Heart left ventricle (tissue), 16 donors: ENCODE measurements at regions not wholly inside any gene's neighbourhood (a gene's known extent, or its start where the extent isn't known, plus 50 kb on each side); places are given as distances from the start of the nearest gene placed in this dataset.

Experiments
- ATAC-seq, 4 donors: fragments of 200-7000 bp; cut with Tn5 transposase; one replicate each; pipeline ENCODE4 v1.9.1; 2020 to 2022; ENCODE audit warnings: moderate library complexity in 4 of 4, mild to moderate bottlenecking in 3 of 4, moderate number of reproducible peaks in 1 of 4
- DNase-seq, 5 donors: peaks; one replicate each; pipeline ENCODE4 v3.0.0-alpha.2; 2020
- H3K27ac ChIP-seq, 12 donors: fragments of 200-600 bp; sonication (generic) in 4 of 12; one replicate each; pipeline versions ENCODE4 v1.5.0 to v1.8.0; 2016 to 2022; ENCODE audit warnings: mild to moderate bottlenecking in 2 of 12
- H3K27me3 ChIP-seq, 9 donors: fragments of 200-600 bp; sonication (generic) in 2 of 9; one replicate each; pipeline versions ENCODE4 v1.5.1 to v1.8.0; 2016 to 2022; ENCODE audit warnings: mild to moderate bottlenecking in 3 of 9
- H3K36me3 ChIP-seq, 9 donors: fragments of 200-600 bp; sonication (generic) in 2 of 9; one replicate each; pipeline versions ENCODE4 v1.5.0 to v1.8.0; 2018 to 2022; ENCODE audit warnings: mild to moderate bottlenecking in 2 of 9
- H3K4me1 ChIP-seq, 12 donors: fragments of 200-600 bp; sonication (generic) in 4 of 12; one replicate each; pipeline versions ENCODE4 v1.5.0 to v1.8.0; 2016 to 2022; ENCODE audit warnings: mild to moderate bottlenecking in 3 of 12
- H3K4me3 ChIP-seq, 12 donors: fragments of 200-600 bp; sonication (generic) in 4 of 12; one replicate each; pipeline versions ENCODE4 v1.5.0 to v1.8.0; 2017 to 2022; ENCODE audit warnings: mild to moderate bottlenecking in 9 of 12, moderate library complexity in 4 of 12
- H3K9me3 ChIP-seq, 12 donors: fragments of 200-600 bp; sonication (generic) in 4 of 12; one replicate each; pipeline versions ENCODE4 v1.5.0 to v1.8.0; 2016 to 2022; ENCODE audit warnings: mild to moderate bottlenecking in 1 of 12
- POLR2A ChIP-seq, 2 donors: fragments of 450-650 bp; IDR thresholded peaks; one replicate each; pipeline ENCODE4 v1.6.1; 2017; ENCODE audit warnings: antibody characterized with exemption in 2 of 2, mild to moderate bottlenecking in 2 of 2, moderate library complexity in 2 of 2
- WGBS, 4 donors: extraction: QIAGEN DNeasy Blood & Tissue Kit in 2 of 4; methylation state at CpG; one replicate each; pipeline versions ENCODE4 v1.1.5 to v1.1.7; 2013 to 2018; 5-methylcytosine and 5-hydroxymethylcytosine counted together
- intact Hi-C, 10 donors: fragments of 100-400 bp; cut with DNase I; formaldehyde crosslinking; loops; one replicate each; pipeline versions ENCODE4 v1.11.1 to v1.14.2; 2022
- TF ChIP-seq, protein P1 (sequence below), 12 donors: fragments of 200-600 bp; sonication (generic) in 4 of 12; IDR thresholded peaks; one replicate each; pipeline versions ENCODE4 v1.5.0 to v1.8.0; 2018 to 2022; ENCODE audit warnings: antibody characterized with exemption in 12 of 12, mild to moderate bottlenecking in 5 of 12
- donor health status: ischemic (EF 13 %, LVEDD 7.1; RV severe dilation, severe dysfunction).
- donor health status: healthy with polysubstance abuse.
- donor health status: DM: no; HTN: yes; CAD: no.
- donor health status: DM: no; HTN: no; CAD: no.
- donor health status: ischemic (EF 25% LVEDD 6.9; RV normal size, moderate dysfunction).
- donor health status: ischemic (EF 25% LVEDD 5.7; RV mildly dilated, moderate dysfunction).
- donor health status: healthy.
- donor health status: DM: yes; HTN: yes; CAD: no.
- donor health status: ischemic (EF 35%, LVEDD 5.7; RV mildly dilated, moderate dysfunction).
- donor health status: nonischemic (EF 11% LVEDD 7.7; RV severe dilation, severe dysfunction).
- donor health status: DM: yes; HTN: yes; CAD: no.
- donor health status: PGD.
- donor health status: ischemic (EF 29% LVEDD 5.4; RV normal size, mild dysfunction).
- donor health status: nonischemic (EF 23%, LVEDD 6.1; RV moderate dilation, normal function).

DNA sequence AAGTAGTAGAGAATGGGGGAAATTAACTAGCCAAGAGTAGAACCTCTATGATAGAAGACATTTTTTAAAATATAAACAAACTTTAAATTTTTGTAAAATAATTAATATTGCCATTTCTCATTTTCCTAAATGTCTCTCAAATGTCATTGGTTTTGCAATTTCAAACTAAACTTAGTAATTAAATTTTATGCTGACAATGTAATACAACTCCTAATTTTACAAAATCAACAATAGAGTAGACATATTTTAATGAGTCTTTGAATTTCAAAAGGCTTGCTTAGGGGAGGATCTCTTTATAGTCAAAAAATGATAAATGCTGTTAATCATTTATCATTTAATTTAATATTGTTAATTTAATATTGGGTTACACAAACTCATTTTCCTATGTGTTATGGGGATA is 81.8 kb downstream of the ZWINT start:
- Histone ChIP-seq H3K27me3 (no peaks in the 10 kb centered on the region), H3K4me3 (no peak overlapping the region), H3K9me3 (no peaks in the 10 kb centered on the region), H3K27ac (no peak overlapping the region), H3K4me1 (no peaks in the 10 kb centered on the region), H3K36me3 (no peaks in the 10 kb centered on the region)
- intact Hi-C loops, result no loop called here
- no peak for TF ChIP-seq POLR2A (IDR thresholded peaks at IDR 0.05)
- TF ChIP-seq, protein P1, sequence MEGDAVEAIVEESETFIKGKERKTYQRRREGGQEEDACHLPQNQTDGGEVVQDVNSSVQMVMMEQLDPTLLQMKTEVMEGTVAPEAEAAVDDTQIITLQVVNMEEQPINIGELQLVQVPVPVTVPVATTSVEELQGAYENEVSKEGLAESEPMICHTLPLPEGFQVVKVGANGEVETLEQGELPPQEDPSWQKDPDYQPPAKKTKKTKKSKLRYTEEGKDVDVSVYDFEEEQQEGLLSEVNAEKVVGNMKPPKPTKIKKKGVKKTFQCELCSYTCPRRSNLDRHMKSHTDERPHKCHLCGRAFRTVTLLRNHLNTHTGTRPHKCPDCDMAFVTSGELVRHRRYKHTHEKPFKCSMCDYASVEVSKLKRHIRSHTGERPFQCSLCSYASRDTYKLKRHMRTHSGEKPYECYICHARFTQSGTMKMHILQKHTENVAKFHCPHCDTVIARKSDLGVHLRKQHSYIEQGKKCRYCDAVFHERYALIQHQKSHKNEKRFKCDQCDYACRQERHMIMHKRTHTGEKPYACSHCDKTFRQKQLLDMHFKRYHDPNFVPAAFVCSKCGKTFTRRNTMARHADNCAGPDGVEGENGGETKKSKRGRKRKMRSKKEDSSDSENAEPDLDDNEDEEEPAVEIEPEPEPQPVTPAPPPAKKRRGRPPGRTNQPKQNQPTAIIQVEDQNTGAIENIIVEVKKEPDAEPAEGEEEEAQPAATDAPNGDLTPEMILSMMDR (IDR thresholded peaks at IDR 0.05), result no peak
- DNase-seq, result no peak
- no peak for ATAC-seq

DNA sequence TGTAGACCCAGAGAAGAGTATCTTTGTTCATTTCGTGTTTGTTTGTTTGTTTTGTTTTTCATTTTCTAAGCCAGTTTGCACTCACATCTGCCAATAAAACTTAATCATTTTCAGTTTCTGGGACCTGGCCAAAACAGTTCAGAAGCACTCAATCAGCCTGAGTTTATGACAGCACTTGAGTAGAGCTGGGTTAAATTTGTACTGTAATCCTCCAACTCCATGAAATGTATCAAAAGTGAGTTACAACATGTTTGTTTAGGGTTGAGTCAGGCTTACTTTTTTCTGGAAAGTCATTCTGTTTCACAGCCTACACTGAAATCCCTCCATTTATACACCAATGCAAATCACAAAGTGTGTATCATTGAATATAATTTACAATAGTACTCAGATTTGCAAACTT is 91.9 kb downstream of the ZWINT start:
- DNase-seq (no peak), ATAC-seq (no peak)
- no peaks in the 10 kb centered on the region for H3K27me3 ChIP-seq
- WGBS, 4 donors, result 37 to 53% (median 46%) methylated on average over 1 of the region's 1 CpG
- intact Hi-C loops, result no loop called here
- H3K36me3 ChIP-seq, result no peaks in the 10 kb centered on the region
- H3K4me3 ChIP-seq, result no peak overlapping the region
- TF ChIP-seq, protein P1 (IDR thresholded peaks at IDR 0.05), result no peak
- TF ChIP-seq POLR2A (IDR thresholded peaks at IDR 0.05), result no peak
- H3K9me3 ChIP-seq, result no peaks in the 10 kb centered on the region
- no peaks in the 10 kb centered on the region for H3K4me1 ChIP-seq
- H3K27ac ChIP-seq, result no peak overlapping the region

DNA sequence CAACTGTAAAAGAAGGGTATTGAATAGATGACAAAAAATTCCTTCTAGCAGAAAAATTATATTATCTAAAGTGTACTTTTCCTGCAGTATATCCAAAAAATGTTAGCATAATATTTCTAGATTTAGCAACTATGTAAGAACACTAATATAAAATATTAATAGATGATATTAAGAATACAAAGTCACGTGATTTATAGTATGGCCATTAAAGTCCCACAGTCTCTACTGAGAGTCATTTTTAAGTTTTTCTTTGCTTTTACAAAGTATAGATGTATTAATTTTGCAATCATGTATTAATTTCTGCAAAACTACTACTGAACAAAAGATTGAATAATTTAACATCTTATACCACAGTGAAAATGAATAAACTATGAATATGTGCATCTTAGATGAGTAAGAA is 94.9 kb downstream of the ZWINT start:
- DNase-seq (no peak), ATAC-seq (no peak)
- Histone ChIP-seq H3K4me1 (no peaks in the 10 kb centered on the region), H3K27ac (no peak overlapping the region), H3K4me3 (no peak overlapping the region), H3K9me3 (no peaks in the 10 kb centered on the region), H3K27me3 (no peaks in the 10 kb centered on the region), H3K36me3 (no peaks in the 10 kb centered on the region)
- TF ChIP-seq, protein P1 (IDR thresholded peaks at IDR 0.05), result no peak
- no peak for TF ChIP-seq POLR2A (IDR thresholded peaks at IDR 0.05)
- 79 to 94% (median 88%) methylated on average over 1 of the region's 1 CpG for WGBS, 4 donors
- intact Hi-C loops, result no loop called here

DNA sequence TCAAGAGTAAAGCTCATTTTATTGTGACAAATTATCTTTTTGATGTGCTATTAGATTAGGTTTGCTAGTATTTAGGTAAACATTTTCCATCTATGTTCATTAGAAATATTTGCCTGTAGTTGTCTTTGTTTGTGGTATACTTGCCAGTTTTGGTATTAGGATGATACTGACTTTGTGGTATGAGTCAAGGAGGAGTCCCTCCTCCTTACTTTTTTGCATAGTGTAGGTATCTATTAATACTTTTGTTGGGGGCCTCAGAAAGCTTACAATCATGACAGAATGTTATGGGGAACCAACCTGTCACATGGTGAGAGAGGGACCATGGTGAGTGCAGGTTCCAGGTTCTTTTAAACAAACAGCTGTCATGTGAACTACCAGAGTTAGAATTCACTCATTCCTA is 102.1 kb downstream of the ZWINT start:
- Histone ChIP-seq H3K27ac (no peak overlapping the region), H3K4me1 (no peaks in the 10 kb centered on the region), H3K9me3 (peaks cover 0 to 7% (median 0%) of the 10 kb centered on the region in 12 donors), H3K4me3 (no peak overlapping the region), H3K36me3 (no peaks in the 10 kb centered on the region), H3K27me3 (no peaks in the 10 kb centered on the region)
- no peak for ATAC-seq
- intact Hi-C loops, result loop anchor here in 1 of 10 donors (10.0 kb wide), 1 partner anchor 796 kb away; no protein-coding TSS in a partner anchor
- DNase-seq, result no peak
- TF ChIP-seq POLR2A (IDR thresholded peaks at IDR 0.05), result no peak
- TF ChIP-seq, protein P1 (IDR thresholded peaks at IDR 0.05), result no peak
